Fibroblast of lung (primary cell): ENCODE measurements at regions not wholly inside any gene's neighbourhood (a gene's known extent, or its start where the extent isn't known, plus 50 kb on each side); places are given as distances from the start of the nearest gene placed in this dataset.

Source experiments
- DNase-seq, 2 donors: peaks; one replicate each; pipeline versions ENCODE4 v3.0.0 to v3.0.0-alpha.2; 2010; ENCODE audit warnings: low read depth in 2 of 2
- H2AFZ ChIP-seq: 2 replicates; pipeline ENCODE4 v1.5.1; 2012; ENCODE audit warnings: low read length, control low read depth, inconsistent platforms
- H3K27ac ChIP-seq: 2 replicates; pipeline ENCODE4 v1.5.1; 2011; ENCODE audit warnings: low read length, control low read depth; ENCODE audit not compliant: insufficient read depth
- H3K27me3 ChIP-seq: 2 replicates; pipeline ENCODE4 v1.5.1; 2011; ENCODE audit warnings: mild to moderate bottlenecking, low read length; ENCODE audit not compliant: control insufficient read depth, insufficient read depth
- H3K36me3 ChIP-seq: 2 replicates; pipeline ENCODE4 v1.5.1; 2011; ENCODE audit warnings: low read length; ENCODE audit not compliant: control insufficient read depth, insufficient read depth
- H3K4me1 ChIP-seq: 2 replicates; pipeline ENCODE4 v1.5.1; 2011; ENCODE audit warnings: low read length; ENCODE audit not compliant: control insufficient read depth, insufficient read depth; ENCODE audit errors: extremely low read depth
- H3K4me2 ChIP-seq: 2 replicates; pipeline ENCODE4 v1.5.1; 2011; ENCODE audit warnings: low read length, control low read depth; ENCODE audit not compliant: insufficient read depth; ENCODE audit errors: extremely low read depth
- H3K4me3 ChIP-seq, 4 experiments: fragments of 200-600 bp in 1 of 4; sonication (generic) in 1 of 4; replicated peaks in 1 of 4; 2 replicates each; pipeline ENCODE4 v1.5.1; 2011 to 2016; ENCODE audit warnings: low read length in 4 of 4, low read depth in 3 of 4, mild to moderate bottlenecking in 3 of 4, control low read depth in 2 of 4, inconsistent platforms in 1 of 4, mixed read lengths in 1 of 4; ENCODE audit not compliant: insufficient read depth in 1 of 4; ENCODE audit errors: control extremely low read depth in 1 of 4
- H3K79me2 ChIP-seq: 2 replicates; pipeline ENCODE4 v1.5.1; 2012; ENCODE audit warnings: mild to moderate bottlenecking, low read length, inconsistent platforms; ENCODE audit not compliant: control insufficient read depth, insufficient read depth
- H3K9ac ChIP-seq: 2 replicates; pipeline ENCODE4 v1.5.1; 2011; ENCODE audit warnings: mild to moderate bottlenecking, low read length, control low read depth; ENCODE audit not compliant: insufficient read depth
- H3K9me3 ChIP-seq: 2 replicates; pipeline ENCODE4 v1.5.1; 2012; ENCODE audit warnings: low read depth, low read length; ENCODE audit not compliant: control insufficient read depth, insufficient read depth
- H4K20me1 ChIP-seq: 2 replicates; pipeline ENCODE4 v1.5.1; 2011; ENCODE audit warnings: low read length; ENCODE audit not compliant: control insufficient read depth, insufficient read depth; ENCODE audit errors: extremely low read depth
- EZH2 ChIP-seq: IDR thresholded peaks from 2 replicates; pipeline ENCODE4 v1.5.1; 2012; ENCODE audit warnings: low read length, control low read depth, mild to moderate bottlenecking; ENCODE audit errors: missing control alignments
- TF ChIP-seq, protein P1 (sequence below), 2 donors: IDR thresholded peaks in 1 of 2; conservative IDR thresholded peaks in 1 of 2; 1 replicate in 1 of 2; 2 replicates in 1 of 2; pipeline ENCODE4 v1.5.1; 2011 to 2012; ENCODE audit warnings: low read length in 2 of 2, control low read depth in 1 of 2, inconsistent platforms in 1 of 2, low read depth in 1 of 2, mild to moderate bottlenecking in 1 of 2

DNA sequence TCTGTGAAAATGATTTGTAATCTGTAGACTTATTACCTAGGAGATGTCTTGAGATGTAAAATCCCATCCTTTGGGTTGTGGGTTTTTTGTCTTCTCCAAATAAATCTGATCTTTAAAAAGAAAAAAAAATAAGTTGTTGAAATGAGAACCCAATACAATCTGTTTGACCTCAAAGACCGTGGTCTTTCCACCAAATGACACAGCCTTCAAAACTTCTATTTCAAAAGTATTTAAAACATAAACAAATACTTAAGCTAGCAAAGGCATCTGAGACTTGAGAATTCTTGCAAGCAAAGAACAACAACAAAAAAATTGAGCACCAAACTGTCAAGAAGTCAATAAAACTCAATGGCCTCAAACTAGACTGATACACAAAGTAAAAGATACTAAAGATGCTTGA lies 67.9 kb upstream of the HECW1 start:
- H3K27ac ChIP-seq, result no peak overlapping the region
- H4K20me1 ChIP-seq, result no peaks in the 10 kb centered on the region
- DNase-seq, result peak; percentile 4 to 6

DNA sequence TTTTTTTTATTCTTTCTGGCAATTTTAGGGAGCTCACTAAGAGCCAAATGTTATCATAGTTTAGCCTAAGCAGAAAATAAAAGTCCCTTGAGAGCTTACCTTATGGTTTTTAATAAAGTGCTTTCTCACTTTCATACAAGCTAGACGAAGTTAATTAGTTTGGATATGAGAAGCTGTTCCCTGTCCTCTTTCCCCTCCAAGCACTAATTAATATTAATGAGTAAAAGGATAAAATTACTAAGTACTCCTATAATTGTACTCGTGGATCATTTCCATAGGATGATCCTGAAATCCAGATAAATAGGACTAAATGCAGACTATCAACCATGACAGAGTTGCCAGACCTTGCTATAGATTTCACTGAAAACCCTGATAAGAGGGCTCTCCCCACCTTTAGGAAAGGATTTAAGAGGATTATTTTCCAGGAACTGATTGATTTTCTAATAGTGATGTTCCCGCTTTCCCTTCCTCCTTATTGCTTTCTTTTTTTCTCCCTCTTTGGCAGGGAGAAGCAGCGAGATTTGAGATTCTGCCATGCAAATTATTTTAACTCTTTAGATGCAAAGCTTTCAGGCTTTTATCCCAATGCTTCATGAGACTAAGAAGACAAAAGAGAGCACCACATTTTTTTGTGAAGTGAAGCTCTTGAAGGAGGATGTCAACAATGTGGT lies 58.3 kb upstream of the HECW1 start:
- no peak overlapping the region for H2AFZ ChIP-seq
- H3K36me3 ChIP-seq, result no peaks in the 10 kb centered on the region
- TF ChIP-seq EZH2, result no peak
- TF ChIP-seq, protein P1, sequence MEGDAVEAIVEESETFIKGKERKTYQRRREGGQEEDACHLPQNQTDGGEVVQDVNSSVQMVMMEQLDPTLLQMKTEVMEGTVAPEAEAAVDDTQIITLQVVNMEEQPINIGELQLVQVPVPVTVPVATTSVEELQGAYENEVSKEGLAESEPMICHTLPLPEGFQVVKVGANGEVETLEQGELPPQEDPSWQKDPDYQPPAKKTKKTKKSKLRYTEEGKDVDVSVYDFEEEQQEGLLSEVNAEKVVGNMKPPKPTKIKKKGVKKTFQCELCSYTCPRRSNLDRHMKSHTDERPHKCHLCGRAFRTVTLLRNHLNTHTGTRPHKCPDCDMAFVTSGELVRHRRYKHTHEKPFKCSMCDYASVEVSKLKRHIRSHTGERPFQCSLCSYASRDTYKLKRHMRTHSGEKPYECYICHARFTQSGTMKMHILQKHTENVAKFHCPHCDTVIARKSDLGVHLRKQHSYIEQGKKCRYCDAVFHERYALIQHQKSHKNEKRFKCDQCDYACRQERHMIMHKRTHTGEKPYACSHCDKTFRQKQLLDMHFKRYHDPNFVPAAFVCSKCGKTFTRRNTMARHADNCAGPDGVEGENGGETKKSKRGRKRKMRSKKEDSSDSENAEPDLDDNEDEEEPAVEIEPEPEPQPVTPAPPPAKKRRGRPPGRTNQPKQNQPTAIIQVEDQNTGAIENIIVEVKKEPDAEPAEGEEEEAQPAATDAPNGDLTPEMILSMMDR (conservative IDR thresholded peaks at IDR 0.05 in 1 of 2, IDR thresholded peaks at IDR 0.05 in 1 of 2; ENCODE audit: low read depth in 1 of 2, low read length in 2 of 2), result no peak

More for the DNA sequence above, 67.9 kb upstream of the HECW1 start:
- Histone ChIP-seq H3K9me3 (no peaks in the 10 kb centered on the region), H3K4me1 (no peaks in the 10 kb centered on the region), H2AFZ (no peak overlapping the region), H3K9ac (no peak overlapping the region), H3K27me3 (no peaks in the 10 kb centered on the region), H3K4me3 (no peak overlapping the region), H3K4me2 (no peak overlapping the region), H3K79me2 (no peaks in the 10 kb centered on the region), H3K36me3 (no peaks in the 10 kb centered on the region)
- TF ChIP-seq, protein P1 (conservative IDR thresholded peaks at IDR 0.05 in 1 of 2, IDR thresholded peaks at IDR 0.05 in 1 of 2; ENCODE audit: low read depth in 1 of 2, low read length in 2 of 2), result no peak
- TF ChIP-seq EZH2, result no peak

GRCh38 chr7:43057141-43057540 lies 55.3 kb upstream of the HECW1 start:
- Histone ChIP-seq H3K4me3 (no peak overlapping the region), H3K36me3 (no peaks in the 10 kb centered on the region), H4K20me1 (no peaks in the 10 kb centered on the region), H3K27ac (no peak overlapping the region), H3K27me3 (no peaks in the 10 kb centered on the region), H3K9ac (no peak overlapping the region), H3K79me2 (no peaks in the 10 kb centered on the region), H2AFZ (no peak overlapping the region), H3K4me2 (no peak overlapping the region), H3K9me3 (no peaks in the 10 kb centered on the region), H3K4me1 (no peaks in the 10 kb centered on the region)
- TF ChIP-seq, protein P1 (conservative IDR thresholded peaks at IDR 0.05 in 1 of 2, IDR thresholded peaks at IDR 0.05 in 1 of 2; ENCODE audit: low read depth in 1 of 2, low read length in 2 of 2), result no peak
- TF ChIP-seq EZH2, result no peak
- DNase-seq, result peak in 1 of 2 donors; percentile 9

More for the DNA sequence above, 58.3 kb upstream of the HECW1 start:
- Histone ChIP-seq H3K9me3 (no peaks in the 10 kb centered on the region), H3K27ac (no peak overlapping the region), H3K4me3 (no peak overlapping the region), H3K4me2 (no peak overlapping the region), H3K9ac (no peak overlapping the region), H3K27me3 (no peaks in the 10 kb centered on the region), H4K20me1 (no peaks in the 10 kb centered on the region), H3K79me2 (no peaks in the 10 kb centered on the region), H3K4me1 (no peaks in the 10 kb centered on the region)
- DNase-seq, result no peak
